HUDEP-2 (cell line): ENCODE measurements at regions not wholly inside any gene's neighbourhood (a gene's known extent, or its start where the extent isn't known, plus 50 kb on each side); places are given as distances from the start of the nearest gene placed in this dataset.

ENCODE experiments used
- DNase-seq, 76 experiments: peaks; one replicate each; lab custom pipeline; 2025; ENCODE audit not compliant: unreplicated experiment in 76 of 76; lab: John Stamatoyannopoulos, UW

DNA sequence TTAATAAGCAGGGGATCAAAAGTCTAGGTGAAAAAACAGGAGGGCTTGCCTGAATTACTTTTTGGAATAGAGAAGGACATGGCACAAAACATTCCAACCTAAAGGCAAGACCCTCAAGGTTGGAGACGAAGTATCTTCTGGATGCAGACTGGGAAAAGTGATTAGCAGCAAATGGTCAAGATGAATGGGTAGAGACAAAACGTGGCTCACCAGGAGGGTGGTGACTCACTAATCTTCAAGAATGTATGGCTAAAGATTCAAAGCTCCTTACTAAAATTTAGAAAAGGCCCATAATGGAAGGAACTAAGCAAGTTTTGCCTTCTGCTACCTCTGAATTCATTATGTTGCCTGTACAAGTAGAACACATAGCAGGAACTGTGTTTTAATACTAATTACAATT lies 469.5 kb upstream of the RBFOX1 start:
- no peak for DNase-seq

DNA sequence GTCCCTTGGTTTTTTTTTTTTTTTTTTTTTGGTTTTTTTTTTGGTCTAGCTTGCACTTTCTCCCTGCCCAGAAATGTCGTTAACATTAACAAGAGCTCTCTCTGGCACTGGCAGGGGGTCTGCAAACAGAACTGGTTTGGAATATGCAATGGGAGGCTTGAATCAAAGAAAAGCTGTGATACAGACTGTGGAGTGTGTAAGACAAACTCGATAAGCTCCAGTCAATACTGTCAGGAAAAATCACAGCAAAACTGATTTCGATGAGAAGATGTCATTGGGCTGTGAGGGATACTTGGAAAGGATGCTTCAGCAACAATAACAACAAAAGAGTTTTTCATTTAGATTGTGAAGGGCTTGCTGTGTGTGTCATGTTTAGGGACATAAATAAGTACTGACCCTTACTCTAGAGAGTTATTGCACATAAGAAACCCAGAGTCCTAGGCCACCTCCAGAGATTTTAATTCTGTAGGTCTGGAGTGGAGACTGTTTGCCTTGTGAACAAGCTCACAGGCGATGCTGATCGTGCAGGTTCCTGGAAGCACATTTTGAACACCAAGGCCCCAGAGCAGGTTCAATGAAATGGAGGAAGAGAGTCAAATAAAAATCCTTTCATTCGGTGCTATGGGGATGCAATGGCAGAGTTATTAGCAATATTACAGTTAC lies 470.7 kb upstream of the RBFOX1 start:
- DNase-seq = no peak

DNA sequence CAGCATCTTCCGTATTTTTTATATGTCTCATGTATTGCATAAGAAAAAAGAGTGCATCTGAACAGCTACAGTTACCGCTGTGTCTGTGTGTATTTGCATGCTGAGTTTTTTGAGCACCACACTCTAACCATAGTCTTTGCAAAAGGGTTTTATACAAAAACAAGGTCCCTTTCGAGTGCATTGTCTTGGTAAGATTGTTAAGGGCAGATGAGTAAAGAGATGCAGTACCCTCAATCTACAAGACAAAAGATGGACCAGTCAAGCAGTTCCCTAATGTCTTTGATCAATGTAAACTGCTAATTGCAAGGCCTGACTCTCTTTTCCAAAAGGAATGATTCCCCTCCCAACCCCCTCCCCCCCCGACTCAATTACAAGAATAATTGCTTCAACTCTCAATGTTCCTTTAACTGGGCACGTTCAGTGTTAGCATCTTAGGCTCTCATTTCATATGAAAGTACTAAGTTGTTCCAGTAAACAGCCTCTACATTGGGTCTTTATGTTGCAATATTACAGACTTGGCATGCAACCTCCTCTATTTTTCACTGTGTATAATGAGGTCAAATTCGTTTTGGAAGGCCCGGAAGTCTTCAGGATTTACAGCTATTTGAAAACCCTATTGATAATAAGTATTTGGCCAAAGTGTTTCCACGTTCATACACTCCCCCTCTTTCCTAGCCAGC lies 471.4 kb upstream of the RBFOX1 start:
- no peak for DNase-seq

DNA sequence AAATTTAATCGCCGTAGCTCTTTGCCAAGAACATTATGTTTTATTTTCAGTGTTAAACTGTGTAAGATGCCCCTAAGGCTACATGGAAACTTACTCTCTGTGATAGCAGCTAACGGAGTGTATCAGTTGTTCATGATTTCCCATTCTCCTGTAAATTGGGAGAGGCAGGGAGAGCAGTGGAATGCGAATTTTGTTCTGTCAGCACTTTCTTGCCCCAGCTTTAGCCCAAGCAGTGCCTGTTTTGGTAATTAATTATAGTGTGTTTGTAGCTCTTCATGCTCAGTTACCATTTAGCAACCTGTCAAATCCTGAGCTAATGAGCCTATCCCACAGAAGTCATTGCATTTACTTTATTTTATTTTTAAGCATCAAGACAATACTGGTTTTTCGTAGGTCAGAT lies 475.1 kb upstream of the RBFOX1 start:
- DNase-seq = no peak

DNA sequence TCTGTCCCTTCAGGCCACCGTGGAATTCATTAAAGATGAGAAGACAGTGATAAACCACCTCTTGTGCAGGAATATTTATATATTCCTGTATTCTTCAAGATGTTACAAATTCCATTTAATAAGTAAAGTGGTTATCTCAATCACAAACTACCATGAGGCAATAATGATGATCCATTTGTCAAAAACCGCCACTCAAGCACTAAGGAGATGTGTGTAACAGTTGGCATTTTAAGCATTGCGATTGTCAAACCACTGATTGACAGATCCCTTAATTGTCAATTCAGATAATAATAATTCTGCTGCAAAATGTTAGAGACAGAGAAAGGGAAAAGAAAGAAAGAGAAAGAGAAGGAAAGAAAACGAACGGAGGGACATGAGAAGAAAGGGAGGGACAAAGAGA lies 476.1 kb upstream of the RBFOX1 start:
- no peak for DNase-seq

DNA sequence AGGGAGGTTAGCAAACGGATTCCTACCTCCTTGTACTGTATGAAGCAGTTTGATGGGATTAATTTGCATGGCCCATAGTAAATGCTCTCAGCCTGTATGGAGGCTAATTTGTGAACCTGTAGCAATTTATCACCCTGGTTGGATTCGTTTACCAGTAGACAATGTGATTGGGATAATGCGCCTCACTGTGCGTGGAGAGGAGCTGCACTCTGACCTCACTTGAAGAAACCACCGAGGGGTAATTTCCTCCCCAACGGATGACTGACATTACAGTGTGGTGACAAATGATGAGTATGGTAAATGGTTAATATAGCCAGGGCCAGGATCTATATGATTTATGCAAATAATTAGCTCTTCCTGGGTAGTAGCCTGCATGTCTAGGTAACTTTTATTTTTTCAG lies 479.1 kb upstream of the RBFOX1 start:
- DNase-seq = no peak

DNA sequence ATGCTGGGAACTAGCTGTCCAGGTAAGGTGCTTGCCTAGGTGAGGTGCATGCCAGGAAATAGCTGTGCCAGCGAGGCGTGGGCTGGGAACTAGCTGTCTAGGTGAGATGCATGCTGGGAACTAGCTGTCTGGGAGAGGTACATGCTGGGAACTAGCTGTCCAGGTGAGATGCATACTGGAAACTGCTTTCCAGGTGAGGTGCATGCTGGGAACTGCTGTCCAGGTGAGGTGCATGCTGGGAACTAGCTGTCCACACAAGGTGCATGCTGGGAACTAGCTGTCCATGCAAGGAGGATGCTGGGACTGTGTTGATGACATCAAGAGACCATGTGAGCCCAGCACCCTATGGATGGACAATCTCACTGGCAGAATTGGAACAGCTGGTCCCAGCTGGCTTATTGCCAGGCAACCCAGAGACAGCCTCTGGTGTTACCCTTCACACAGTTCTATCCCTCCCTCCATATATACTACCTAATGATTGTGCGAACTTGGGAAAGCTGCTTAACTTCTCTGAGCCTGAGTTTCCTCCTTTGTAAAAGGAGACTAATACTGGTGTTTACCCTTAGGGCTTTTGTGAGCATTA lies 479.9 kb upstream of the RBFOX1 start:
- no peak for DNase-seq

DNA sequence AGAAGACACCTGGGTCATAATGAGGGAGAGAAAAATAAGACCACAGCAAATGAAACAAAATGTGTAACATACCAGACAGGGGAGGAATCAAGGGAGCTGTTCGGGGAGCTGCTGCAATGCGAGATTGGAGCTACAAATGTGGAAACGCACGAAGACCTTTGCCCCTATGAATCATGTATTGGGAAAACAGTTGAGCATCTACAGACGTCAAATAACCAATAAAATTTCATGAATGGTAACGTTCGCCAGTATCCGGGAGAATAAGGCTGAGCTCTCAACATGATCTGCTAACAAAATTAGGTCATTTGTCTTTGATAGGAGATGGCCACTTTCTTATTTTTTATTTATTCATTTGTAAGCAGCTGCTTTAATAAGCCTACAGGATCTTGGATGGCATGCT lies 486.2 kb upstream of the RBFOX1 start:
- no peak for DNase-seq

DNA sequence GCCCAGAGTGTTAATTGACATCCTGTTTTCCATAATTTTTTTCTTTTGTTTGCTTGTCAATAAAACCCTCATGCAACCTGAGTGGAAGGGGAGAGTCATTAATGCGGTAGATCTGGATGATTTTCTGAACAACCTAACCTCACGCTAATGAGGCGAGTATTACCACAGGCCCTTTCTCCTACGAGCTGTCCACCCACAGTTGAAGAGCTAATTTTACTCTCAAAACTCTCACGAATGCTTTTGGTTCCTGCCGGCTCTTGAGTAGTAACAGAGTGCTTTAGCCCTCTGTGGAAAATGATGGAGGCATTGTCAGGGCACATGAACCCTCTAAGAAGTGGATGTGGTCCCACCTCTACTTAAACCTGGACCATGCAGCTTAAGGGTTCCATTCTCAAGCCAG lies 491.3 kb upstream of the RBFOX1 start:
- no peak for DNase-seq

DNA sequence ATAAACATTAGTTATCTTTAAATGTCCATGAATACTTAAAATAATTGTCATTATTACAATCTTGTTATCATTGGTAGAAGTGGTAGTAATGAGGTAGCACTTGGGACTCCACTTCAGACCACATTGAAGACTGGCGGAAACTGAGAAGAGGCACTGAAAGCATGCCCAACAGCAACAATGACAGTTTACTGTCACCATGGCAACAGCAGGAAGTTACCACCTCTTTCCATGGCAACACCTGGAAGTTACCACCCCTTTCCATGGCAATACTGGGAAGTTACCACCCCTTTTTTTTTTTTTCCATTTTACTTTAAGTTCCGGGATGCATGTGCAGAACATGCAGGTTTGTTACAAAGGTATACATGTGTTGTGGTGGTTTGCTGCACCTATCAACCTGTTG lies 494.9 kb upstream of the RBFOX1 start:
- DNase-seq = no peak

DNA sequence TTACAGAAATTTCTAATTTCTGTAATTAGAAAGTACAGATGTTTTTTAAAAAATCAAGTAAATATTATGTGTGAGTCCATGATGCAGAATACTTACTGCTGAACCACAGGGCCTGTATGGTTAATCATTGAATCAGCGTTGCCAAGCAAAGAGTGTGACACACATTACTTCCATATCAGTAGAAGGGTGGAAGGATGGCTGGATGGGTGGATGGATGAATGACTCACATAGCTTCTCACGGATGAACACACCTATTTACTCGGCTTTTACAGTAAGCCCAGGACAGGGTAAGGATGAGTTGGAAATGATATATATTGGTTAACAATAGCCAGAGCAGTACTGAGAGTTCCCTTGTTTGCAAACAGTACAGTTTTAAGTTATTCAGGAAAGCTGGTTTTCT lies 495.9 kb upstream of the RBFOX1 start:
- DNase-seq = no peak

DNA sequence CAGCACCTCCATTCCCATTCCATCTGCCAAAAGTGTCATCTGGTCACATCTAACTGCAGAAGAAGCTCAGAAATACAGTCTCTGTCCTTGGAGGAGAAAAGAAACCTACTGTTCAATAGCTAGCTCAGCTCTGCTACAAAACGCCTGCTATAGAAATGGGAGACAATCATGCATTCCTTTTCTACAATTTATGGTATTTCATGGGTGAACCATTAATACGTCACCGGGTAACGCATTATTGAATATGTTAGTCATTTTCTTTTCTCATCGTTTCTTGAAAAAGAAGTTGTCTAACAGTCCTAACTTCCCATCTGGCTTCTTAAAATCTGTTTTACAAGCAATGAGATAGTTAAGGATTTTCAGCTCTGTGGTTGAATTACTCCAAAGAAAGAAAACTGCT lies 496.7 kb upstream of the RBFOX1 start:
- DNase-seq = no peak

DNA sequence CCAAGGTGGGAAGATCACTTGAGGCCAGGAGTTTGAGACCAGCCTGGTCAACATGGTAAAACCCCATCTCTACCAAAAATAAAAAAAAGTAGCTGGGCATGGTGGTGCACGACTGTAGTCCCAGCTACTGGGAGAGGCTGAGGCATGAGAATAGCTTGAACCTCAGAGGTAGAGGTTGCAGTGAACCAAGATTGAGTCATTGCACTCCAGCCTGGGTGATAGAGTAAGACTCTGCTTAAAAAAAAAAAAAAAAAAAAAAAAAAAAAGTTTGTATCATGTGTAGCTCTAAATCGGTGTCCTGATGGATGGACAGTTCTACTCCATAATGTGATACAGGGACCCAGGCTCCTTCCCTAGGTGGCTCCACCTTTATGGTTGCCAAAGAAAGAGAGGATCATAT lies 497.1 kb upstream of the RBFOX1 start:
- DNase-seq = no peak

DNA sequence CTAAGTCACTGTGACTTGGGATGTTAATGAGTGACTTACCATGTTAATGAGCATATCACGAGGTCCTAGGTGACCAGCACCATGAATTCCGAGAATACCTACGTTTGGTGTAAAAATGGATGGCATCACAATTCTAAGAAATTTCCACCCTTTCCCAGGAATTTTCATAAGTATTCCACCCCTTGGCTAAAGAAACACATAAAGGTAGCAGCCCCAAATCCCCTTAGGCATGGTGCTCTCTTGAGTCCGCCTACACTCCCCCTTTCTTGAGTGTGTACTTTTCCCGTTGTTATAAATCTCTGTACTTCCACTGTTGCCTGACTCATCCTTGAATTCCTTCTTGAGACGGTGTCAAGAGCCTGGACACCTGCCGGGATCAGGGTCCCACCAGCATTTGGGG lies 504.0 kb upstream of the RBFOX1 start:
- no peak for DNase-seq

DNA sequence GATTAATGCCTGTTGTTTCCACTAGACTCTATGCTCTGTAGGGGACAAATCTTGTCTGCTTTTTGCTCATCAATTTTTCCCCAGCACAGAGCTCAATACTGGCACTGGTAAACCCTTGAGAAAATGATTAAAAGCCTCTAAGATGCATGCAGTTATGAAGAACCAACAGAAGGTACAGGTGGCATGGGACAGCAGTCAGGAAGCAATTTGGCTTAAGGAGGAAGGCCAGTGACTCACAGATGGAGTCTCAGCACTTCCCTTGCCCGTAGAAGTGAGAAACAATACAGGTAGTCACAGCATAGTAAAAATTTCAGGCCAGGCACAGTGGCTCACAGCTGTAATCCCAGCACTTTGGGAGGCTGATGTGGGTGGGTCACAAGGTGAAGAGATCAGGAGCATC lies 504.7 kb upstream of the RBFOX1 start:
- DNase-seq = no peak

DNA sequence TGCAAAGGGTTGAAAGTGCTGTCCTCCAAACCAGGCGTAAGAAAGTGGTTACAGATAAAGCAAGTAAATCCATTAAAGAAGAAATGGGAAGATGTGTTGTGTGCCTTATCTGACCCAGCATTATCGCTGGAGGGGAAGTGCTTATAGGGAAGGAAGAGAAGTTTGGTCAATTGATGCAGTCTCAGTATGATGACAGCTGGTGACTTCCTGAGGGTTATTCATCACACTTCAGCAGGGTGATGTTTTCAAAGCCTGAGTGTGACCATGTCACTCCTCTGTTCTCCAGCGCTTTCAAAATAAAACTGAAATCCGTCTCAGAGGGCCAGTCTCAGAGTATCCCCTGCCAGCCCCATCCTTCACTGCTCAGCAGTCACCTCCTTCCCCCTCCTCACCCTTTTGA lies 505.4 kb upstream of the RBFOX1 start:
- DNase-seq = no peak

DNA sequence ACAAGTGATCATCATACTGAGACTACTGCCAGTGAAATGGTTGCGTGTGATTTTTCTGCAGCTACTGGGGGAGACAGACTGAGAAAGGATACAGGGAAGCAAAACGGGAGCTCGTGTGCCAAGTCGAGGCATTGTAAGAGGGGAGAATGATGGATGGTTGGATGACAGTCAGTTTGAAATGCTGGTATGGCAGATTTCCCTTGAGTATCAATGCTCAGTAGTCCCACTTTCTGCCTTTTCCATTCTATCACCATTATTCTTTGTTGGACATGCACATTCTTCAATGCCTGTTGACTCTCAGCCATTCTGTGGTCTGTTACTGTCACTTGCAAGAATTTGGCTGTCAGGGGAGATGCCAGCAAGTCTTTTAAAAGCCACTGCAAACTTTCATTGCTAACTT lies 510.6 kb upstream of the RBFOX1 start:
- DNase-seq = no peak

DNA sequence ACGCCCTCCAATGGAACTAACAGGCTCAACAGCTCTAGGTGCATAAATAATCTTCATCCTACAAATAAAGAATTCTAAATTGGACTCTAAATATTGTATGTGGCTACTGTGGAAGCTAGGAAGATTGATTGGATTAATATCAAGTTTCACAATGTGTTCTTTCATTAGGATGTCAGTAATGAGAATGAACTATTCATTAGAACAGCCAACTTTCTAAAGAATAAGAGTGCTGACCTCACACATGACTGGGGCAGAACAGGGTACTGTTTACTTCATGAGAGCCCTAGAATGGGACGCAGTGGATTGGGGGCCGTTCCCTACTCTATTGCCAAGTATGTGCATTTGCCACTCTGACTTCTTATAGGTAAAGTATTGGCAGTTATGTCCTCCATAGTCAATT lies 528.2 kb upstream of the RBFOX1 start:
- DNase-seq = no peak

DNA sequence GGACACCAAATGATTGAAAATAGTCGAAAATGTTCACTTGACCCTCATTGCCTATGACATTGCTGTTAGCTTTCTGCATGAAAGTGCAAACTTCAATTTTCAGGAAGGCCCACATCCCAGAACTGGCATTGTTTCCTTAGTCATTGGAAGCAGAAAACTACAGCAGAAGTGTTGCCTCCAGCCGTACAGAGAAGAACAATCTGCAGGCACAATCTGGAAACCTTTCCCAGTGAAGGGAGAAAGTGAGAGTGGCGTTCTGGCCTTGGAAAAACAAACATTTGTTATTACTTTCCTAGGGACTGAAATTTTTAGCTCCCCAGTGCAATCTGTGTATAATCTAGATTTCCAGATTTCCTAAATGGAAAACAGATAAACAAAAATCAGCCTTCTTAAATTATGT lies 529.5 kb upstream of the RBFOX1 start:
- DNase-seq = no peak

DNA sequence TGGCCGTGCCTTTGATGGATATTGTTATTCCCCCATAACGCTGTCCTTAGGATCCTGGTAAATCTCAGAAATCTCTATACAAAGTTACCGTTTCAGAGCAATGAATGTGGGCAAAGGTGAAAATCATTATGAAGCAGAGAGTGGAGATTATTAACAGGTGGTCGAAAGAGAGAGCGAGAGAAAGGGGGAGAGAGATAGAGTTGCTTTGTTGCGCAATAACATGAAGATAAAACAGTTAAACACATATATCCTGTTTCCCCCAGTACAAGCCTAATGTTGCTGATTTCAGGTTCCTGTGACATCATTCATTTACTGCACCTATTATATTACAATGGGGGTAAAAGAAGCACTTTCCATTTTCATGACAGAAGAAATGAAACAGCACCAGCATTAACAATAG lies 535.4 kb upstream of the RBFOX1 start:
- DNase-seq = no peak

DNA sequence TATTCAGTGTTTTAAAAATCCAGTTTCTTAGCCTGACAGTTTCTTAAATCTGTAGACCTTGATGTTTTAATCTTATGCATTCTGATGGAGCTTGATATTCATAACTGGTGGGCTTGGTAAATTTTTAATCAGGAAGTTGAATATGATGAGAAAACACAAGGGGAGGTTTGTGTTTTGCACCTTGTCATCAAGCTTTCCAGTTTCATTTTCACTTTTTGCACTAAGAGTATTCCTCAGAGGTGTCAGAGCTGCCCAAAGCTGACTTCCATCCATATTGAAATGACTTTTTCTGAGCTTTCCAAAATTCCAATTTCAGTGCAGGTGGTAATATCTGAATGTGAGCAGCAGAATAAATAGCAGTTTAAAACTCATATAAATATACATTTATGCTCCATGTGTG lies 555.0 kb upstream of the RBFOX1 start:
- DNase-seq = no peak

DNA sequence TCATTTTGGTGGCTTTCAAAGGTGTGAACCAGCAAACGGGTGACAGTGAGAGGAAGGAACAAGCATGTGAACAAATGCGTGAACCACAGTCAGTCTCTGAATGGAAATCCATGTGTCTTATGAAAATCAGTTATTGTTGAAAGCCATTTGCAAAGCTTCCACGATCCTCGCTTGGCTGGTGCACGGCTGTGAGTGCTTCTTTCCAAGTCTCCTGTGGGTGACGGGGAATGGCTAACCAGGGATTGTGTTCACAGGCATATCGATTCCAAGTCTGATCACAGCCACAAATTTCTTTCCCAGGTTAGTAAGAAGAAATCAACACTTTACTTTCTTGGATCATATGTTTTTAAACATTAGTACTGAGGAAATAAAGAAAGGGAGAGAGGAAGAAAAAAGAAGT lies 556.9 kb upstream of the RBFOX1 start:
- no peak for DNase-seq

DNA sequence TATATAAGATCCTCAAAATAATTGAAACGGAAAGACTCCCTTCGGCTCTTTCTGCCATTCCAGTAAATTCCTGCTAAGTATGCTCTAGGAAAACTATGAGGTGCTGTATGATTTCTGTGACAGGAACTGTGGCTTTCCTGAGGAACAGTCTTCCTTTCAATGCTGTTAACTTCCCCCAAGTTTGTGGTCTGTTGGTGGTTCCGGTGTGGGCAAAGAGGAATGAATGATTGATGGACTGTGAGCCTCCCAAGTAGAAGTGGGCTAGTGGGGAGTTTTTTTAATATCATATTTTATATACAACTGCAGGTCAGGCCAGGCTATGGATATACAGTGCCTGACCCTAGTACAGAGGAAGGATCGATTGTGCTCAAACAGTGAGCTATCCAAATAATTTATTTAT lies 560.7 kb upstream of the RBFOX1 start:
- no peak for DNase-seq
